GM20000 (cell line): ENCODE measurements at regions not wholly inside any gene's neighbourhood (a gene's known extent, or its start where the extent isn't known, plus 50 kb on each side); places are given as distances from the start of the nearest gene placed in this dataset.

Experiments
- DNase-seq: peaks from one replicate; pipeline ENCODE4 v3.0.0; 2012; ENCODE audit warnings: low spot score
- CTCF ChIP-seq: IDR thresholded peaks from 2 replicates; pipeline ENCODE4 v1.5.1; 2012; ENCODE audit warnings: mild to moderate bottlenecking, control low read depth; ENCODE audit errors: extremely low read depth, missing control alignments

GRCh38 chr15:81987628-81988027, 58.2 kb downstream of the MEX3B start:
- no peak for DNase-seq
- no peak for TF ChIP-seq CTCF

- no peak for DNase-seq
- no peak for TF ChIP-seq CTCF
These were observed 62.3 kb downstream of the MEX3B start for GRCh38 chr15:81983497-81983896.

GRCh38 chr15:81982808-81983207, 63.0 kb downstream of the MEX3B start:
- no peak for TF ChIP-seq CTCF
- DNase-seq = no peak

GRCh38 chr15:81981908-81982307, 63.9 kb downstream of the MEX3B start:
- TF ChIP-seq CTCF = no peak
- DNase-seq = no peak

- no peak for DNase-seq
- no peak for TF ChIP-seq CTCF
These were observed 68.4 kb downstream of the MEX3B start for GRCh38 chr15:81977464-81977863.

- TF ChIP-seq CTCF = no peak
- no peak for DNase-seq
These were observed 77.1 kb downstream of the MEX3B start for GRCh38 chr15:81968691-81969090.

GRCh38 chr15:81966631-81967030, 79.2 kb downstream of the MEX3B start:
- no peak for DNase-seq

More at GRCh38 chr15:81966631-81967030, 79.2 kb downstream of the MEX3B start:
- no peak for TF ChIP-seq CTCF
